BJ (cell line): ENCODE measurements at regions not wholly inside any gene's neighbourhood (a gene's known extent, or its start where the extent isn't known, plus 50 kb on each side); places are given as distances from the start of the nearest gene placed in this dataset.

Source experiments
- CTCF ChIA-PET: fragments of 350-600 bp; formaldehyde crosslinking; extraction: SDS; loops from one replicate; lab custom pipeline; 2021; ENCODE audit warnings: antibody characterized with exemption, inconsistent platforms; lab: Yijun Ruan, JAX
- POLR2A ChIA-PET: fragments of 300-600 bp; sonication (Branson Sonifier 250); formaldehyde crosslinking; extraction: SDS; loops from one replicate; lab custom pipeline; 2021; ENCODE audit warnings: antibody characterized with exemption; lab: Charles Lee
- DNase-seq: peaks from one replicate; pipeline ENCODE4 v3.0.0-alpha.2; 2011; ENCODE audit warnings: low read depth
- H3K27me3 ChIP-seq: 2 replicates; pipeline ENCODE4 v1.6.0; 2011; ENCODE audit warnings: low read length; ENCODE audit not compliant: control insufficient read depth, insufficient read depth
- H3K36me3 ChIP-seq: 2 replicates; pipeline ENCODE4 v1.5.1; 2011; ENCODE audit warnings: low read length; ENCODE audit not compliant: control insufficient read depth, insufficient read depth
- H3K4me3 ChIP-seq: 2 replicates; pipeline ENCODE4 v1.5.1; 2011; ENCODE audit warnings: low read depth, mild to moderate bottlenecking, control low read depth, low read length
- CTCF ChIP-seq: IDR thresholded peaks from 2 replicates; pipeline ENCODE4 v1.5.1; 2011; ENCODE audit warnings: low read depth, mild to moderate bottlenecking, control low read depth, inconsistent platforms, low read length, moderate library complexity; ENCODE audit not compliant: insufficient read depth

- no peaks in the 10 kb centered on the region for H3K36me3 ChIP-seq
- ChIA-PET CTCF (interaction anchor here (1.7 kb wide), 1 partner anchor 13 kb away, joined by 5 read pairs; no protein-coding TSS in a partner anchor), POLR2A (no interaction called here)
- no peak overlapping the region for H3K4me3 ChIP-seq
- TF ChIP-seq CTCF, result no peak
- DNase-seq, result no peak
- no peaks in the 10 kb centered on the region; the same call in 1 of the 2 replicates for H3K27me3 ChIP-seq
These were observed 146.5 kb upstream of the GAS1 start for GRCh38 chr9:87093777-87094176.

DNA sequence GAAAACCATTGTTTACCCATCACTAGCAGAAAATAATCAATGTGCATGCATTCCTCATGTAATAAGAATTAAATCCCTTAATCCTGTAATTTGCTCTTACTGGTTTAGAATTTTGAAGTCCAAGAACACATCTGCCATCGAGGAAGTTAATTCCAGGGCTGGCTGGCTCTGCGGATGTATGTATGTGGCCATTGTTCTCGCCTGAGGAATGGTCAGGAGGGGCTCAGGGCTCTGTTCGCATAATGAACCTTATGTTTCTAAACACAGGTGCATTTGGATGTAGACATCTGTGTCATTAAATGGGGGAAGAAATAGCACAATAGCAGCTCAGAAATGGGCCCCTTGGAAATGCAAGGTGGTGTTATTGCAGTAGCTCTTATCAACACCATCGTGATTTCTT lies 148.6 kb upstream of the GAS1 start:
- CTCF ChIA-PET, result interaction anchor here (0.6 kb wide), 1 partner anchor 114 kb away, joined by 3 read pairs; no protein-coding TSS in a partner anchor
- no peak for TF ChIP-seq CTCF
- POLR2A ChIA-PET, result no interaction called here

GRCh38 chr9:87096506-87096905 lies 149.2 kb upstream of the GAS1 start:
- Histone ChIP-seq H3K27me3 (no peaks in the 10 kb centered on the region; the same call in 1 of the 2 replicates), H3K4me3 (no peak overlapping the region), H3K36me3 (no peaks in the 10 kb centered on the region)
- ChIA-PET POLR2A (no interaction called here), CTCF (no interaction called here)
- TF ChIP-seq CTCF, result no peak
- no peak for DNase-seq

More for the DNA sequence above, 148.6 kb upstream of the GAS1 start:
- no peak for DNase-seq
- no peak overlapping the region for H3K4me3 ChIP-seq
- H3K27me3 ChIP-seq, result no peaks in the 10 kb centered on the region; the same call in 1 of the 2 replicates
- no peaks in the 10 kb centered on the region for H3K36me3 ChIP-seq

- ChIA-PET CTCF (no interaction called here), POLR2A (no interaction called here)
- Histone ChIP-seq H3K36me3 (no peaks in the 10 kb centered on the region), H3K4me3 (no peak overlapping the region), H3K27me3 (no peaks in the 10 kb centered on the region; the same call in 1 of the 2 replicates)
- DNase-seq, result no peak
- no peak for TF ChIP-seq CTCF
These were observed 149.9 kb upstream of the GAS1 start for GRCh38 chr9:87097238-87097637.

GRCh38 chr9:87099407-87099806 lies 152.1 kb upstream of the GAS1 start:
- POLR2A ChIA-PET, result no interaction called here
- TF ChIP-seq CTCF, result no peak
- DNase-seq, result no peak
- Histone ChIP-seq H3K27me3 (no peaks in the 10 kb centered on the region; the same call in 1 of the 2 replicates), H3K4me3 (no peak overlapping the region), H3K36me3 (no peaks in the 10 kb centered on the region)
- CTCF ChIA-PET, result no interaction called here
